NB4 (cell line): ENCODE measurements at regions not wholly inside any gene's neighbourhood (a gene's known extent, or its start where the extent isn't known, plus 50 kb on each side); places are given as distances from the start of the nearest gene placed in this dataset.
"Not testable (repeated sequence)": the region's sequence is repeated elsewhere in the genome, so short reads cannot be mapped to it uniquely, and the experiment has no call there.

Experiments
- CTCF ChIP-seq: IDR thresholded peaks from one replicate; pipeline ENCODE4 v1.5.1; 2012; ENCODE audit warnings: low read depth, low read length
- MAX ChIP-seq: IDR thresholded peaks from 2 replicates; pipeline ENCODE4 v1.6.1; 2011; ENCODE audit warnings: low read depth, low read length
- MYC ChIP-seq: IDR thresholded peaks from 2 replicates; pipeline ENCODE4 v1.6.1; 2011; ENCODE audit warnings: low read depth, low read length
- POLR2A ChIP-seq: IDR thresholded peaks from 2 replicates; pipeline ENCODE4 v1.6.1; 2011; ENCODE audit warnings: mild to moderate bottlenecking; ENCODE audit not compliant: insufficient read length; ENCODE audit errors: extremely low read depth

- TF ChIP-seq CTCF, MAX, POLR2A, MYC: not testable (repeated sequence)
These were observed 454.5 kb downstream of the TUBA3C start for GRCh38 chr13:18727138-18727537.
